MM.1S (cell line): ENCODE measurements at regions not wholly inside any gene's neighbourhood (a gene's known extent, or its start where the extent isn't known, plus 50 kb on each side); places are given as distances from the start of the nearest gene placed in this dataset.

Source experiments
- DNase-seq: peaks from one replicate; pipeline ENCODE4 v3.0.0-alpha.2; 2015
- H2AFZ ChIP-seq: fragments of 300-600 bp; sonication (generic); 2 replicates; pipeline ENCODE4 v1.6.0; 2016; ENCODE audit warnings: antibody characterized with exemption, low read length
- H3F3A ChIP-seq: fragments of 300-600 bp; sonication (generic); 2 replicates; pipeline ENCODE4 v1.6.1; 2016; ENCODE audit warnings: mild to moderate bottlenecking, antibody characterized with exemption, low read length, moderate library complexity, mixed read lengths; ENCODE audit not compliant: insufficient read depth
- H3K27ac ChIP-seq: fragments of 300-600 bp; sonication (generic); 2 replicates; pipeline ENCODE4 v1.5.1; 2016; ENCODE audit warnings: mild to moderate bottlenecking, low read length
- H3K27me3 ChIP-seq: fragments of 300-600 bp; sonication (generic); replicated peaks from 2 replicates; pipeline ENCODE4 v1.6.0; 2016; ENCODE audit warnings: low read length; ENCODE audit not compliant: insufficient read depth
- H3K36me3 ChIP-seq: fragments of 300-600 bp; sonication (generic); replicated peaks from 2 replicates; pipeline ENCODE4 v1.6.1; 2016; ENCODE audit warnings: mild to moderate bottlenecking, low read length, mixed read lengths; ENCODE audit not compliant: insufficient read depth
- H3K4me1 ChIP-seq: fragments of 300-600 bp; sonication (generic); 2 replicates; pipeline ENCODE4 v1.6.1; 2016; ENCODE audit warnings: low read length, mixed read lengths
- H3K4me2 ChIP-seq: fragments of 300-600 bp; sonication (generic); 2 replicates; pipeline ENCODE4 v1.6.0; 2016; ENCODE audit warnings: low read depth, low read length
- H3K4me3 ChIP-seq: fragments of 300-600 bp; sonication (generic); 2 replicates; pipeline ENCODE4 v1.5.1; 2016; ENCODE audit warnings: low read length, mixed read lengths
- H3K79me2 ChIP-seq: fragments of 300-600 bp; sonication (generic); 2 replicates; pipeline ENCODE4 v1.6.1; 2016; ENCODE audit warnings: mixed run types, low read length, mixed read lengths
- H3K9ac ChIP-seq: fragments of 300-600 bp; sonication (generic); 2 replicates; pipeline ENCODE4 v1.6.1; 2016; ENCODE audit warnings: low read length, mixed read lengths
- H3K9me2 ChIP-seq: fragments of 300-600 bp; sonication (generic); replicated peaks from 2 replicates; pipeline ENCODE4 v1.6.1; 2016; ENCODE audit warnings: mild to moderate bottlenecking, low read length, mixed read lengths; ENCODE audit not compliant: insufficient read depth
- H3K9me3 ChIP-seq: fragments of 300-600 bp; sonication (generic); replicated peaks from 2 replicates; pipeline ENCODE4 v1.6.1; 2016; ENCODE audit warnings: mild to moderate bottlenecking, low read length, mixed read lengths; ENCODE audit not compliant: insufficient read depth
- H4K20me1 ChIP-seq: fragments of 300-600 bp; sonication (generic); 2 replicates; pipeline ENCODE4 v1.6.1; 2016; ENCODE audit warnings: mild to moderate bottlenecking, low read length, moderate library complexity, mixed read lengths; ENCODE audit not compliant: insufficient read depth
- CTCF ChIP-seq: fragments of 300-600 bp; sonication (generic); IDR thresholded peaks from 2 replicates; pipeline ENCODE4 v1.5.1; 2016; ENCODE audit warnings: antibody characterized with exemption, low read length, mixed read lengths
- EZH2 ChIP-seq: fragments of 300-600 bp; sonication (generic); optimal IDR thresholded peaks from 2 replicates; pipeline ENCODE3; 2017; ENCODE audit warnings: low read depth, mild to moderate bottlenecking, antibody characterized with exemption, low read length, mixed read lengths
- EZH2phosphoT487 ChIP-seq: fragments of 300-600 bp; sonication (generic); IDR thresholded peaks from 2 replicates; pipeline ENCODE4 v1.6.1; 2018; ENCODE audit warnings: antibody characterized with exemption, low read length

GRCh38 chr7:51899611-51900010, 583.0 kb upstream of the COBL start:
- Histone ChIP-seq H3K4me2 (no peak overlapping the region), H3K9me3 (no peaks in the 10 kb centered on the region), H3K36me3 (no peaks in the 10 kb centered on the region), H3K27me3 (no peaks in the 10 kb centered on the region), H2AFZ (no peak overlapping the region), H3K4me3 (no peak overlapping the region), H3F3A (no peaks in the 10 kb centered on the region), H3K9me2 (no peaks in the 10 kb centered on the region), H3K27ac (no peak overlapping the region), H3K9ac (no peak overlapping the region), H3K79me2 (no peaks in the 10 kb centered on the region), H4K20me1 (no peaks in the 10 kb centered on the region), H3K4me1 (no peaks in the 10 kb centered on the region)
- TF ChIP-seq CTCF (no peak), EZH2phosphoT487 (no peak), EZH2 (no peak)
- no peak for DNase-seq

- Histone ChIP-seq H3F3A (no peaks in the 10 kb centered on the region), H2AFZ (no peak overlapping the region), H3K4me3 (no peak overlapping the region), H3K9ac (no peak overlapping the region), H3K9me2 (no peaks in the 10 kb centered on the region), H3K79me2 (no peaks in the 10 kb centered on the region), H3K36me3 (no peaks in the 10 kb centered on the region), H3K27ac (no peak overlapping the region), H3K4me1 (no peaks in the 10 kb centered on the region), H4K20me1 (no peaks in the 10 kb centered on the region), H3K4me2 (no peak overlapping the region), H3K27me3 (no peaks in the 10 kb centered on the region), H3K9me3 (no peaks in the 10 kb centered on the region)
- no peak for DNase-seq
- no peak for TF ChIP-seq EZH2
- no peak for TF ChIP-seq CTCF
- no peak for TF ChIP-seq EZH2phosphoT487
Measured at GRCh38 chr7:51882412-51882811, 565.8 kb upstream of the COBL start.

- Histone ChIP-seq H3K4me3 (no peak overlapping the region), H3F3A (no peaks in the 10 kb centered on the region), H3K27me3 (no peaks in the 10 kb centered on the region), H3K36me3 (no peaks in the 10 kb centered on the region), H3K27ac (no peak overlapping the region), H4K20me1 (no peaks in the 10 kb centered on the region), H3K4me2 (no peak overlapping the region), H3K4me1 (no peaks in the 10 kb centered on the region), H2AFZ (no peak overlapping the region), H3K9me3 (no peaks in the 10 kb centered on the region), H3K9me2 (no peaks in the 10 kb centered on the region), H3K9ac (no peak overlapping the region), H3K79me2 (no peaks in the 10 kb centered on the region)
- no peak for DNase-seq
- TF ChIP-seq EZH2 (no peak), EZH2phosphoT487 (no peak), CTCF (no peak)
Measured at GRCh38 chr7:51881309-51881708, 564.7 kb upstream of the COBL start.
